ENCODE measurements at regions not wholly inside any gene's neighbourhood (a gene's known extent, or its start where the extent isn't known, plus 50 kb on each side); places are given as distances from the start of the nearest gene placed in this dataset.

GRCh38 chrX:94850811-94851210 lies 1176.8 kb downstream of the FAM133A start:
- Histone ChIP-seq H3K4me1 (ENCODE audit: control insufficient read depth in 4 of 4, insufficient read depth in 4 of 4, low read length in 3 of 4) (no peaks in the 10 kb centered on the region), H3K36me3 (ENCODE audit: control insufficient read depth in 4 of 4, insufficient read depth in 3 of 4, low read depth in 1 of 4, low read length in 3 of 4) (no peaks in the 10 kb centered on the region), H3K27me3 (ENCODE audit: control insufficient read depth in 4 of 4, insufficient read depth in 4 of 4, low read length in 3 of 4) (peaks cover 0 to 8% (median 0%) of the 10 kb centered on the region in 4 donors), H3K27ac (ENCODE audit: low read depth in 1 of 2, low read length in 2 of 2) (no peak overlapping the region), H3K9ac (ENCODE audit: low read depth in 1 of 2, low read length in 2 of 2) (no peak overlapping the region), H3K9me3 (ENCODE audit: control insufficient read depth in 4 of 4, low read length in 3 of 4) (no peaks in the 10 kb centered on the region), H3K4me3 (ENCODE audit: low read depth in 1 of 3, low read length in 3 of 3) (no peak overlapping the region)
- no peak for DNase-seq (ENCODE audit: low spot score)
- TF ChIP-seq, protein P1, sequence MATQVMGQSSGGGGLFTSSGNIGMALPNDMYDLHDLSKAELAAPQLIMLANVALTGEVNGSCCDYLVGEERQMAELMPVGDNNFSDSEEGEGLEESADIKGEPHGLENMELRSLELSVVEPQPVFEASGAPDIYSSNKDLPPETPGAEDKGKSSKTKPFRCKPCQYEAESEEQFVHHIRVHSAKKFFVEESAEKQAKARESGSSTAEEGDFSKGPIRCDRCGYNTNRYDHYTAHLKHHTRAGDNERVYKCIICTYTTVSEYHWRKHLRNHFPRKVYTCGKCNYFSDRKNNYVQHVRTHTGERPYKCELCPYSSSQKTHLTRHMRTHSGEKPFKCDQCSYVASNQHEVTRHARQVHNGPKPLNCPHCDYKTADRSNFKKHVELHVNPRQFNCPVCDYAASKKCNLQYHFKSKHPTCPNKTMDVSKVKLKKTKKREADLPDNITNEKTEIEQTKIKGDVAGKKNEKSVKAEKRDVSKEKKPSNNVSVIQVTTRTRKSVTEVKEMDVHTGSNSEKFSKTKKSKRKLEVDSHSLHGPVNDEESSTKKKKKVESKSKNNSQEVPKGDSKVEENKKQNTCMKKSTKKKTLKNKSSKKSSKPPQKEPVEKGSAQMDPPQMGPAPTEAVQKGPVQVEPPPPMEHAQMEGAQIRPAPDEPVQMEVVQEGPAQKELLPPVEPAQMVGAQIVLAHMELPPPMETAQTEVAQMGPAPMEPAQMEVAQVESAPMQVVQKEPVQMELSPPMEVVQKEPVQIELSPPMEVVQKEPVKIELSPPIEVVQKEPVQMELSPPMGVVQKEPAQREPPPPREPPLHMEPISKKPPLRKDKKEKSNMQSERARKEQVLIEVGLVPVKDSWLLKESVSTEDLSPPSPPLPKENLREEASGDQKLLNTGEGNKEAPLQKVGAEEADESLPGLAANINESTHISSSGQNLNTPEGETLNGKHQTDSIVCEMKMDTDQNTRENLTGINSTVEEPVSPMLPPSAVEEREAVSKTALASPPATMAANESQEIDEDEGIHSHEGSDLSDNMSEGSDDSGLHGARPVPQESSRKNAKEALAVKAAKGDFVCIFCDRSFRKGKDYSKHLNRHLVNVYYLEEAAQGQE (IDR thresholded peaks at IDR 0.05), result no peak
- TF ChIP-seq FOXA1 (IDR thresholded peaks at IDR 0.05) (no peak), RXRA (IDR thresholded peaks at IDR 0.05) (no peak), GABPA (IDR thresholded peaks at IDR 0.05 in 1 of 2, conservative IDR thresholded peaks at IDR 0.05 in 1 of 2) (no peak), JUND (IDR thresholded peaks at IDR 0.05) (no peak), HNF4G (IDR thresholded peaks at IDR 0.05) (no peak), SP1 (IDR thresholded peaks at IDR 0.05) (no peak), YY1 (IDR thresholded peaks at IDR 0.05) (no peak), NR2F2 (IDR thresholded peaks at IDR 0.05) (no peak)
- TF ChIP-seq, protein P2, sequence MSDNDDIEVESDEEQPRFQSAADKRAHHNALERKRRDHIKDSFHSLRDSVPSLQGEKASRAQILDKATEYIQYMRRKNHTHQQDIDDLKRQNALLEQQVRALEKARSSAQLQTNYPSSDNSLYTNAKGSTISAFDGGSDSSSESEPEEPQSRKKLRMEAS (IDR thresholded peaks at IDR 0.05), result no peak
- TF ChIP-seq, protein P3, sequence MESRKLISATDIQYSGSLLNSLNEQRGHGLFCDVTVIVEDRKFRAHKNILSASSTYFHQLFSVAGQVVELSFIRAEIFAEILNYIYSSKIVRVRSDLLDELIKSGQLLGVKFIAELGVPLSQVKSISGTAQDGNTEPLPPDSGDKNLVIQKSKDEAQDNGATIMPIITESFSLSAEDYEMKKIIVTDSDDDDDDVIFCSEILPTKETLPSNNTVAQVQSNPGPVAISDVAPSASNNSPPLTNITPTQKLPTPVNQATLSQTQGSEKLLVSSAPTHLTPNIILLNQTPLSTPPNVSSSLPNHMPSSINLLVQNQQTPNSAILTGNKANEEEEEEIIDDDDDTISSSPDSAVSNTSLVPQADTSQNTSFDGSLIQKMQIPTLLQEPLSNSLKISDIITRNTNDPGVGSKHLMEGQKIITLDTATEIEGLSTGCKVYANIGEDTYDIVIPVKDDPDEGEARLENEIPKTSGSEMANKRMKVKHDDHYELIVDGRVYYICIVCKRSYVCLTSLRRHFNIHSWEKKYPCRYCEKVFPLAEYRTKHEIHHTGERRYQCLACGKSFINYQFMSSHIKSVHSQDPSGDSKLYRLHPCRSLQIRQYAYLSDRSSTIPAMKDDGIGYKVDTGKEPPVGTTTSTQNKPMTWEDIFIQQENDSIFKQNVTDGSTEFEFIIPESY (IDR thresholded peaks at IDR 0.05), result no peak

GRCh38 chrX:94854251-94854650 lies 1180.2 kb downstream of the FAM133A start:
- TF ChIP-seq ATF3 (IDR thresholded peaks at IDR 0.05) (no peak), JUND (IDR thresholded peaks at IDR 0.05) (no peak), HNF4A (conservative IDR thresholded peaks at IDR 0.05) (no peak), FOXA2 (IDR thresholded peaks at IDR 0.05) (no peak), GABPA (IDR thresholded peaks at IDR 0.05 in 1 of 2, conservative IDR thresholded peaks at IDR 0.05 in 1 of 2) (no peak), FOXA1 (IDR thresholded peaks at IDR 0.05) (no peak), RAD21 (IDR thresholded peaks at IDR 0.05) (no peak), SP1 (IDR thresholded peaks at IDR 0.05) (no peak), HNF4G (IDR thresholded peaks at IDR 0.05) (no peak), TAF1 (conservative IDR thresholded peaks at IDR 0.05) (no peak), YY1 (IDR thresholded peaks at IDR 0.05) (no peak)
- TF ChIP-seq, protein P3 (IDR thresholded peaks at IDR 0.05), result no peak
- TF ChIP-seq, protein P4, sequence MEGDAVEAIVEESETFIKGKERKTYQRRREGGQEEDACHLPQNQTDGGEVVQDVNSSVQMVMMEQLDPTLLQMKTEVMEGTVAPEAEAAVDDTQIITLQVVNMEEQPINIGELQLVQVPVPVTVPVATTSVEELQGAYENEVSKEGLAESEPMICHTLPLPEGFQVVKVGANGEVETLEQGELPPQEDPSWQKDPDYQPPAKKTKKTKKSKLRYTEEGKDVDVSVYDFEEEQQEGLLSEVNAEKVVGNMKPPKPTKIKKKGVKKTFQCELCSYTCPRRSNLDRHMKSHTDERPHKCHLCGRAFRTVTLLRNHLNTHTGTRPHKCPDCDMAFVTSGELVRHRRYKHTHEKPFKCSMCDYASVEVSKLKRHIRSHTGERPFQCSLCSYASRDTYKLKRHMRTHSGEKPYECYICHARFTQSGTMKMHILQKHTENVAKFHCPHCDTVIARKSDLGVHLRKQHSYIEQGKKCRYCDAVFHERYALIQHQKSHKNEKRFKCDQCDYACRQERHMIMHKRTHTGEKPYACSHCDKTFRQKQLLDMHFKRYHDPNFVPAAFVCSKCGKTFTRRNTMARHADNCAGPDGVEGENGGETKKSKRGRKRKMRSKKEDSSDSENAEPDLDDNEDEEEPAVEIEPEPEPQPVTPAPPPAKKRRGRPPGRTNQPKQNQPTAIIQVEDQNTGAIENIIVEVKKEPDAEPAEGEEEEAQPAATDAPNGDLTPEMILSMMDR (IDR thresholded peaks at IDR 0.05; ENCODE audit: low read depth, low read length, missing input control), result no peak
- TF ChIP-seq, protein P1 (IDR thresholded peaks at IDR 0.05), result no peak
- TF ChIP-seq, protein P2 (IDR thresholded peaks at IDR 0.05), result no peak
- H3K9ac ChIP-seq (ENCODE audit: low read depth in 1 of 2, low read length in 2 of 2), result no peak overlapping the region
- WGBS, result 35% methylated on average over 1 of the region's 1 CpG
- no peak for DNase-seq (ENCODE audit: low spot score)
- H3K36me3 ChIP-seq (ENCODE audit: control insufficient read depth in 4 of 4, insufficient read depth in 3 of 4, low read depth in 1 of 4, low read length in 3 of 4), result no peaks in the 10 kb centered on the region
- no peaks in the 10 kb centered on the region for H3K4me1 ChIP-seq (ENCODE audit: control insufficient read depth in 4 of 4, insufficient read depth in 4 of 4, low read length in 3 of 4)
- peaks cover 0 to 8% (median 0%) of the 10 kb centered on the region in 4 donors for H3K27me3 ChIP-seq (ENCODE audit: control insufficient read depth in 4 of 4, insufficient read depth in 4 of 4, low read length in 3 of 4)
- H3K9me3 ChIP-seq (ENCODE audit: control insufficient read depth in 4 of 4, low read length in 3 of 4), result no peaks in the 10 kb centered on the region
- H3K4me3 ChIP-seq (ENCODE audit: low read depth in 1 of 3, low read length in 3 of 3), result no peak overlapping the region
- no peak overlapping the region for H3K27ac ChIP-seq (ENCODE audit: low read depth in 1 of 2, low read length in 2 of 2)
